ENCODE measurements at regions not wholly inside any gene's neighbourhood (a gene's known extent, or its start where the extent isn't known, plus 50 kb on each side); places are given as distances from the start of the nearest gene placed in this dataset.

DNA sequence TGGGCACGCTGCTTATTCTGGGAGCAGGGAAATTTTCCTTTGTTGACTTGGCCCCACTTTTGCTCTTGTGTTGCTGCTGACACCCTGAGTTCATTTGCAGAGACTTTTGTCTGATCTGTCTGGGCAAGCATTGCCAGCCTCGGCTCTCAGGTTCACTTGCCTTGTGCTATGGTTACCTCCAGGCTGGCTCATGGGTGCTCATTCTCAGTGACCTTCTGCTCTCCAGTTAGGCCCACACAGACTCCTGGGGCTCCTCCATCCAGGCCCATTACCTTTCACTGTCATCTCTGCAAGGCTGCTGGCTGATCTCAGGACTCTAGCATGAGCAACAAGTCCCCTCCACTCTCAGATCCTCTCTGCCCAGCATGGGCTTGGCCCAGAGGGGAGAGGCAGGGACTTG, 108.3 kb downstream of the IL20RB start:
- no peaks in the 10 kb centered on the region for H3K9me3 Mint-ChIP-seq
- H3K36me3 Mint-ChIP-seq (ENCODE audit: low read depth): no peaks in the 10 kb centered on the region

DNA sequence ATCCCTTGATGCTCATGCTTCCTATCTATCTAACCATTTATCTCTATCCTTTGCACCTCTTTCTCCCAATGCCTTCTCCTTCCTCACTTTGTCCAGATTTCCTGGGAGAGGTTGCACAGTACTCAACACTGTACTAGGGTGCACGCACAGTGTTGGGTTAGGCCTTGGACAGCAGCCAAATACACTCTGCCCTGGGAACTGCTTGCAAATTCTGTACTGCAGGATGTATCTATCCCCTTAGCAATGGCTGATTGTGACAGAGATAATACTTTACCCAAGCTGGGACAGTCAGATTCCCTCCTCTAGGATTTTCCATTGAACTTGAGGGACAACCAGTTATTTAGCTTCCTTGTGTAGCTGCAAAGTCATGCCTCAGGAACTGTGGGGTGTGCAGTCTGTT, 113.3 kb downstream of the IL20RB start:
- Mint-ChIP-seq H3K4me1 (ENCODE audit: low read depth) (no peaks in the 10 kb centered on the region), H3K27ac (no peak overlapping the region), H3K4me3 (no peak overlapping the region), H3K9me3 (no peaks in the 10 kb centered on the region), H3K27me3 (peaks cover 37% of the 10 kb centered on the region), H3K36me3 (ENCODE audit: low read depth) (no peaks in the 10 kb centered on the region)
- ChIA-PET POLR2A (no interaction called here), CTCF (no interaction called here)
- ATAC-seq (ENCODE audit: poor library complexity): no peak
- no peak for DNase-seq
- Histone ChIP-seq H3K4me3 (ENCODE audit: low read length) (no peak overlapping the region), H3K27me3 (ENCODE audit: control insufficient read depth in 1 of 2, insufficient read depth in 2 of 2, low read length in 2 of 2) (peaks cover 0 to 5% of the 10 kb centered on the region in 2 experiments), H3K36me3 (ENCODE audit: insufficient read depth, low read length) (no peaks in the 10 kb centered on the region), H3K4me1 (ENCODE audit: insufficient read depth, low read length) (no peaks in the 10 kb centered on the region), H3K27ac (ENCODE audit: low read depth in 1 of 2, low read length in 2 of 2) (no peak overlapping the region), H3K9me3 (ENCODE audit: control insufficient read depth in 1 of 2, insufficient read depth in 1 of 2, low read length in 2 of 2) (no peaks in the 10 kb centered on the region)
- TF ChIP-seq, protein P1, sequence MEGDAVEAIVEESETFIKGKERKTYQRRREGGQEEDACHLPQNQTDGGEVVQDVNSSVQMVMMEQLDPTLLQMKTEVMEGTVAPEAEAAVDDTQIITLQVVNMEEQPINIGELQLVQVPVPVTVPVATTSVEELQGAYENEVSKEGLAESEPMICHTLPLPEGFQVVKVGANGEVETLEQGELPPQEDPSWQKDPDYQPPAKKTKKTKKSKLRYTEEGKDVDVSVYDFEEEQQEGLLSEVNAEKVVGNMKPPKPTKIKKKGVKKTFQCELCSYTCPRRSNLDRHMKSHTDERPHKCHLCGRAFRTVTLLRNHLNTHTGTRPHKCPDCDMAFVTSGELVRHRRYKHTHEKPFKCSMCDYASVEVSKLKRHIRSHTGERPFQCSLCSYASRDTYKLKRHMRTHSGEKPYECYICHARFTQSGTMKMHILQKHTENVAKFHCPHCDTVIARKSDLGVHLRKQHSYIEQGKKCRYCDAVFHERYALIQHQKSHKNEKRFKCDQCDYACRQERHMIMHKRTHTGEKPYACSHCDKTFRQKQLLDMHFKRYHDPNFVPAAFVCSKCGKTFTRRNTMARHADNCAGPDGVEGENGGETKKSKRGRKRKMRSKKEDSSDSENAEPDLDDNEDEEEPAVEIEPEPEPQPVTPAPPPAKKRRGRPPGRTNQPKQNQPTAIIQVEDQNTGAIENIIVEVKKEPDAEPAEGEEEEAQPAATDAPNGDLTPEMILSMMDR (IDR thresholded peaks at IDR 0.05): no peak
- intact Hi-C loops (cut with DNase I, micrococcal nuclease): no loop called here

More for the DNA sequence above, 108.3 kb downstream of the IL20RB start:
- no peak overlapping the region for H3K4me3 ChIP-seq (ENCODE audit: low read length)
- POLR2A ChIA-PET: no interaction called here
- H3K9me3 ChIP-seq (ENCODE audit: control insufficient read depth in 1 of 2, insufficient read depth in 1 of 2, low read length in 2 of 2): no peaks in the 10 kb centered on the region
- no peak for DNase-seq
- H3K27ac Mint-ChIP-seq: no peak overlapping the region
- H3K4me3 Mint-ChIP-seq: no peak overlapping the region
- no peaks in the 10 kb centered on the region for H3K27me3 ChIP-seq (ENCODE audit: control insufficient read depth in 1 of 2, insufficient read depth in 2 of 2, low read length in 2 of 2)
- no peaks in the 10 kb centered on the region for H3K4me1 ChIP-seq (ENCODE audit: insufficient read depth, low read length)
- H3K27ac ChIP-seq (ENCODE audit: low read depth in 1 of 2, low read length in 2 of 2): no peak overlapping the region
- intact Hi-C loops (cut with DNase I, micrococcal nuclease): no loop called here
- ATAC-seq (ENCODE audit: poor library complexity): no peak
- H3K27me3 Mint-ChIP-seq: peaks cover 8% of the 10 kb centered on the region
- TF ChIP-seq, protein P1 (IDR thresholded peaks at IDR 0.05): no peak
- no peaks in the 10 kb centered on the region for H3K36me3 ChIP-seq (ENCODE audit: insufficient read depth, low read length)
- CTCF ChIA-PET: no interaction called here
- H3K4me1 Mint-ChIP-seq (ENCODE audit: low read depth): no peaks in the 10 kb centered on the region

DNA sequence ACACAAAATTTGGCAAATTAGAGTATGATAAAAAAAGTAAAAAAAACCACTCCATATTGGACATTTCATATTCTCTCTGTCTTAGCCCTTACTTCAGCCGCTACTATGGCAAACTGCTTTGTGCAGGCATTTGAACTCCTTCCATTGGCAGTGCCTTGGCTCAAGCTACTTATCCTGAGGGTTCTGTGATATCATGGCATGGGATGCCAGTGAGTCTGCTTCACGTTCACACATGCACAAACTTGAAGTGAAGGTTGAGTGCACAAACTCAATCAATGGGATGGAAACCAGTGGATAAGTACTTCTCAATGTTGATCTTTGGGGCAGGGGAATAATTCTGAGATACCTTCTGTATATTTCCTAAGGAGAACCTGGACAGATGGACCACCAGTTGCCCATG, 117.2 kb downstream of the IL20RB start:
- peaks cover 48% of the 10 kb centered on the region for H3K27me3 Mint-ChIP-seq
- intact Hi-C loops (cut with DNase I, micrococcal nuclease): no loop called here

More for the DNA sequence above, 117.2 kb downstream of the IL20RB start:
- Histone ChIP-seq H3K9me3 (ENCODE audit: control insufficient read depth in 1 of 2, insufficient read depth in 1 of 2, low read length in 2 of 2) (no peaks in the 10 kb centered on the region), H3K27me3 (ENCODE audit: control insufficient read depth in 1 of 2, insufficient read depth in 2 of 2, low read length in 2 of 2) (peaks cover 0 to 5% of the 10 kb centered on the region in 2 experiments), H3K36me3 (ENCODE audit: insufficient read depth, low read length) (no peaks in the 10 kb centered on the region), H3K27ac (ENCODE audit: low read depth in 1 of 2, low read length in 2 of 2) (no peak overlapping the region), H3K4me3 (ENCODE audit: low read length) (no peak overlapping the region), H3K4me1 (ENCODE audit: insufficient read depth, low read length) (no peaks in the 10 kb centered on the region)
- no peaks in the 10 kb centered on the region for H3K4me1 Mint-ChIP-seq (ENCODE audit: low read depth)
- H3K36me3 Mint-ChIP-seq (ENCODE audit: low read depth): no peaks in the 10 kb centered on the region
- no peak for ATAC-seq (ENCODE audit: poor library complexity)
- TF ChIP-seq, protein P1 (IDR thresholded peaks at IDR 0.05): no peak
- no peak overlapping the region for H3K27ac Mint-ChIP-seq
- CTCF ChIA-PET: no interaction called here
- H3K4me3 Mint-ChIP-seq: no peak overlapping the region
- POLR2A ChIA-PET: no interaction called here
- DNase-seq: no peak
- no peaks in the 10 kb centered on the region for H3K9me3 Mint-ChIP-seq

Data from CD4-positive, alpha-beta T cell (primary cell).